GM21825 (cell line): ENCODE measurements at regions not wholly inside any gene's neighbourhood (a gene's known extent, or its start where the extent isn't known, plus 50 kb on each side); places are given as distances from the start of the nearest gene placed in this dataset.

Source experiments
- ATAC-seq: cut with Tn5 transposase; IDR thresholded peaks from one replicate; pipeline ENCODE4 v1.9.1; 2021; ENCODE audit warnings: mild to moderate bottlenecking, moderate library complexity; ENCODE audit not compliant: unreplicated experiment

DNA sequence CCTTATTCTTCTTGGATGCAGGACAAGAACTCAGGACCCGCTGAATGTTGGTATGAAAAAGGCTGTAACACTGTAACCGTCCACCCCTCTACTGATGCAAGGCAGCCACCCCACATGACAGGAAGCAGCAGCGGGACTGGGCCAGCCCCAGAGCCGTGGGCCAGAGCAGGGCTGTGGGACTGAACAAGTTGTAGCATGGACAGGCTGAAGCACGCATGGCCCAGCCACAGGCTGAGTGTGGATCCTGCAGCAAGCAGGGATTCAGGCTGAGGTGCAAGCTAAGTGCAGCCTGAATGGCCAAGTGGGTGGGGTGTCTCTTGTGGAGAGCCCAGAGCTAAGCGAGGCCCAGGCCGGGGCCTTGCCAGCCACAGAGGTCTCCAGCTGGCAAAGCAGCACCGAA, 632.2 kb downstream of the SPOCK3 start:
- no peak for ATAC-seq

DNA sequence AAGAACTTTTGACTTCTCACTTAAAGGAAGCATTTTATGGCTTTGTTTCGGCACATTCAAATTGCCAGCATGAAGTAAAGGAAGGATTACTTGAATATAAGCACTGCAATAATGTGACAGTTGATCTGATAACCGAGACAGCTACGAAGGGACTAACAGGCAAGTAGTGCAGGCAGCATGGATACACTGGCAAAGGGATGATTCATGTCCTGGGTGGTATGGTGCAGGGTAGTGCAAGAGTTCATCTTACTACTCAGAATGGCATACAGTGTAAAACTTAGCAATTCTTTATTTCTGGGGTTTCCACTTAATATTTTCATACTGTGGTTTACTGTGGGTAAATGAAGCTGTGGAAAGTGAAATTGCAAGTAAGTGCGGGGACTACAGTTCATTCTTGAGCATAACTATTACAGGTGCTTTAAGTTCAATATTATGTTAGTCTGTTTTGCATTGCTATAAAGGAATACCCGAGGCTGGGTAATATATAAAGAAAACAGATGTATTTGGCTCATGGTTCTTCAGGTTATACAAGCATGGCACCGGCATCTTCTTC, 611.8 kb downstream of the SPOCK3 start:
- ATAC-seq = no peak

DNA sequence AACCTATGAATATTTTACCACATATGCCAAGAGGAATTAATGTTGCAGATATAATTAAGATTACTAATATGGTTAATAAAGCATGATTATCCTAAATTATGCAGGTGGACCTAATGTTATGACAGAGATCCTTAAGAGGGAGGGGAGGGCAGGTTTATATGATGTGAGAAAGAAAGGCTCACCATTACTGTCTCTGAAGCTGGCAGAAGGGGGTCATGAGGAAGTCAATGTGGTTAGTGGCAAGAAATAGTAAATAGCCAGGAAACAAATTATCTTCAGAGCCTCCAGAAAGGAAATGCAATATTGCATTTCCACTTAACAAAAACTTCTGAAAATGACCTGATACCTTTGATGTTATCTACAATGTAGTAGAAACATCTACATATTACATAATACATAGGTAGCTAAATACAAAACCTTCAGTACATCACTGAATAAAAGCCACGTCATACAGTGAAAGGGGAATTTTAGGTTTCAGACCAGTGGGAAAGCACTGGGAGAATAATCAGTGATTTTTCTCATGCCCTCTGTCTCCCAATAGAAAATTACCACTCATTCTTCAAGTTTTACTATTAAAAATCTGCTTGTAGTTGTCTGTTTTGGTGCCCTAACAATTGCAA, 609.2 kb downstream of the SPOCK3 start:
- ATAC-seq = no peak

DNA sequence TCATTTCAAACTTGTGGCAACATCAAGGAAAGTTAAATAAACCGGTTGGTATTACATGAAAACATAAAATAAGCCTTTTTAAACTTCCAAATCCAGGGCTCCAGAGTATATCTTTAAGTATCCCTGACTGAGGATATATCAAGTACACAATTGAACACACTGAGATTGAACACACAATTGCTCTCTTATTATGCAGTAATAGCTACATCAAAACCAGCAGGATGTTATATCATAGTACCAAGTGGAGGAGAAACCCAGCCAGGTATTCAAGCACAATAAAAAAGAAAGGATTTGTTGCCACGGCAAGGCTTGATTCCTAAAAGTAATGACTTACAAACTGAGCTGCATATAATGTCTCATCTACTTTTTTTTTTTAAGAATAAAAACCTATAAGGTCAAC, 605.8 kb downstream of the SPOCK3 start:
- ATAC-seq = no peak

DNA sequence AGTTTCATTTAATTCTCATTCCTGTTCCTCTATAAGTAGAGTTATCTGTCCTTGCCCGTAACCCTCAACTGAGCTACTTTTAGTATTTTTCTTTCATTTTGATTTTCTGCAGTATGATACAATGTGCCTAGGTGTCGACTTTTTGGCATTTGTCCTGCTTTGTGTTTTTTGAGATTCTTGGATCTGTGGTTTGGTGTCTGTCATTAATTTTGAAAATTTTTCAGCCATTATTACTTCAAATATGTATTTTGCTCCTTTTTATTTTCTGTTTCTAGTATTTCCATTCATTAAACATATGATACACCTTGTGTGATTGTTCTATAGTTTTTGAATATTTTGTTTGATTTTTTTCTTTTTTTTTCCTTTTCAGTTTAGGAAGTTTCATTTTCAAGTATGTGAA, 598.9 kb downstream of the SPOCK3 start:
- ATAC-seq = no peak

DNA sequence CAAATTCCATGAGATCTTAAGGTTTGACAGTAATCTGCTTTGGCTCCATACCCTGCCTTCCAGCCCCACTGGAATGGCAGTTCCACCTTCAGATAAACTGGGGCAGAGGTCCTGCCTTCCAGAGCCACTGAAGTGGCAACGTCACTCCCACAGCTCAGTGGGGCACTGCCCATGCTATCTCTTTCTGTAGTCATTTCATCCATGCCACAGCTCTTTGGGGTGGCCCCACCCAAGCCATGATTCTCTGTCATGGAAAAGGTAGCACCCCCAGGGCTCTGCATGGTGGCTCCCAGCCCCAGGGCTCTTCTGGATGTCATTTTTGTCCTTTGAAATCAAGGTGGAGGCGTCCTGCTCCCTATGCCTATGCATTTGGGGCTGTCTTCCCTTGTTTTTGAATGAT, 596.5 kb downstream of the SPOCK3 start:
- ATAC-seq = no peak

DNA sequence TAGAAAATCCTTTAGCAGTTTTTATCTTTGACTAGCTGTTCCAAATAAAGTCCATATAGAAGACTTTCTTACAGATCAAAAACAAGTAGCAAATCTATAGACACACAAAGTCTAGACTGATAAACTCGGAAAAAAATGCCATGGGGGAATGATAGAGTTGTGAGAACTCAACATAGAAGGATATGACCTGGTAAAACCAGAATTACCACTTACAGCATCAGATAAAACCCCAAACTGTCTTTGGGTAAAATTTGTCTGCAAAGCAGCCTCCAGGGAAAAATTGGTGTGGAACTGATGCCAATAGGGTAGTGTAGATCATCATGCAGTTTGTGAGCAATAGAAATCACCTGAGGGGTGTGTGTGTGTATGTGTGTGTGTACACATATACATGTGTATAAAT, 579.1 kb downstream of the SPOCK3 start:
- ATAC-seq = no peak

DNA sequence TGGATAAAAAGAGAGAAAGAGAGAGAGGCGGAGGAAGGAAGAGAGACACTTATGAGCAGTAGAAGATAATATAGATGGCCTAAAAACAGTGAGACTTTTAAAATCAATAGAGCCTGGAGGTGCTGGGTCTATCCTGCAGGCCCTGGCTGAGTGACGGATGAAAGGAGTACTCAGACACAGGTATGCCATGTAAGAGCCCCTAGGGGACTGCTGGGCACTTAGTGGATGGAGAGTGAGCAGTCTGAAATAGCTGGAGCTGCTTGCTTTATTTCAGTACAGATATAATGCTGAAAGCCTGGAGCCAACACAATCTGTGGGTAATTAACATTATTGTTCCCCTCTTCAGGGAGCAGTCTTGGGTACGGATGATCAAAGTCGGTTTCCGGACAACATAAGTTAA, 578.6 kb downstream of the SPOCK3 start:
- ATAC-seq = no peak

DNA sequence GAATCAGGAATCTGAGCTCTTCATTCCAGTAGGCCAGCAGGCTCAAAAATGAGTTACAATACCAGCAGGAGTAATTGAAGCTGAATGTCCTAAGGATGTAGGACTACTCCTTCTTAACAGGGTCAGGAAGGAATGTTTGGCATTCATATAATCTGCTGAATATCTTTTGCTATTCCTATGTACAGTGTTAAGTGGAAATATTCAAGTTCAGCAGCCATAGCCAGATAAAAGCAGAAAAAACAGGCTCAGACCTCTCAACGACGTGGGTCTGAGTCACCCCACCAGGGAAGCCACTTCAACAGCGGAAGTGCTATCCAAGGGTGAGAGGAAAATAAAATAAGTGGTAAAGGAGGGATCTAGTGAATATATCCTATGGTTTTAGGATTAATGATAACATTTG, 577.0 kb downstream of the SPOCK3 start:
- no peak for ATAC-seq

DNA sequence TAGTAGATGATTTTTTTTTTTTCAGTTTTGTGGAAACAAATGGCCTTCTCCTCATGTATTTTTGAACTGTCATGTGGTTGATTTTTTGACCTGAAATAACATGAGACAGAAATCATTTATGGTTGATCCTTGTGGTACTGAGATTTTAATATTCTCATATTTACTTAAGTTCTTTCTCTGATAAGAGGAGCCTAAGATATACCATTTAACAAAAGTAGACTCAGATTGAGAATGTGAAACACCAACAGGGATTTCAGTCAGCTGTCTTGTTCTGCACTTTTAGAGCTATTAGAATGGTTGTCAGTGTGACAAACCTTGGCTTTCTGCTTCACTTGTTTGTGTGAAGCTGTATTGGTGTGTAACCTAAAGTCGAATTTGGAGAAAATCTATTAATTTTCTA, 575.7 kb downstream of the SPOCK3 start:
- ATAC-seq = peak; percentile 30

DNA sequence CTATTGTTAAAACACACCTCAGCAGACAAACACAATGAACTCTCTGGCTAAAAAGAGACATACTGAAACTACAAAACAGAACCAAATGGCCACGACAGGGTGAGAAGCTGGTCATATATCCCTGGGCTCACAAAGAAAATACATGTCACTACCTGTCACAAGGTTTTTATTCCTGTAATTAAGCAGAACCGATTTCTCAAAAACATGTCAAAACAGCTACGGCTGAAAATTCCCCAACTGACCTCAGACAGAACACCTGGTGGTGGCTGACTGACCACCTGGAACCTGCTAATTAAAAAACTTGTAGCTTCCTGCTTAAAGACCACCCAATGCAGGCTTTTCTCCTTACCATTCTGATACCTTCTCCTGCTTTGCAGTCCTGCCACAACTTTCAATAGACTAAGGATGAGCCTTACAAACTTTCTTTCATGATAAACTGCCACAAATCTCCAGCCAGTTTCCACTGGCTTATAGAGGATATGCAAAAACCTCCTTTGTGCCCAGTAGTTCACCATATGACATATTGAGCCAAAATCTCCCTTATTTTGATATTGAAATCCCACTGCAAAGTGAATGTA, 571.9 kb downstream of the SPOCK3 start:
- ATAC-seq = peak; percentile 92

DNA sequence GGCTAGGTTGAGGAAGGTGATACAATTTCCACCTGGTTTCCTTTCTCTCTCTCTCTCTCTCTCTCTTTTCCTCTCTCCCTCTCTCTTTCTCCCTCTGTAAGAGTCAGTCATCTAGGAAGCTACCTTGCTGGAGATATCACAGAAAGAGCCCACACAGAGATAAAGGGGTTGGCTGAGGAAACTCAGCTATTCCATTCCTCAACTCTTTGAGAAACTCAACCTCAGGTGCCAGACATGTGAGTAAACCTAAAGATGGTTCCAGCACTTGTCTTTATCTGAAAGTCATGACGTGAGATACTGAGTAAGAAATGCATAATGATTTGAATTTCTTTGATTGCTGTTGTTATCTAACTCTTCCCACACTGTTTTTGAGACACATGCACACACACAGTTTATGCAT, 564.0 kb downstream of the SPOCK3 start:
- ATAC-seq = no peak

DNA sequence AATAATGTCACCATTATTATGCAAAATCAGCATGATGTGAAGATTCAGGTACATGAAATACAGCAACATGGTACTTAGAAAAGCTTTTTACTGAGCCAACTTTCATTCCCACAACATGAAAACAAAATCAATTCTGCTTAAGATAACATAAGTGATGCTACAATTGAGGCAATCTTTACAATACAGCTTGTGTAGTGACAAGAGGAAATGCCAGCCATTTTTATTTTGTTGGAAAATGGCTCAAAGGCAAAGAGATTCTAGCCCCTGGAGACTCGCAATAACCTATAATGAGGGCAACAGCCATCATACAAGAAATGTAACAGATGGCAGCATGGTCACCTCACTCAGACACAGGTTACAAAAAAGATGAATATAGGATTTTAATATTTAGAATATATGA, 560.4 kb downstream of the SPOCK3 start:
- no peak for ATAC-seq

DNA sequence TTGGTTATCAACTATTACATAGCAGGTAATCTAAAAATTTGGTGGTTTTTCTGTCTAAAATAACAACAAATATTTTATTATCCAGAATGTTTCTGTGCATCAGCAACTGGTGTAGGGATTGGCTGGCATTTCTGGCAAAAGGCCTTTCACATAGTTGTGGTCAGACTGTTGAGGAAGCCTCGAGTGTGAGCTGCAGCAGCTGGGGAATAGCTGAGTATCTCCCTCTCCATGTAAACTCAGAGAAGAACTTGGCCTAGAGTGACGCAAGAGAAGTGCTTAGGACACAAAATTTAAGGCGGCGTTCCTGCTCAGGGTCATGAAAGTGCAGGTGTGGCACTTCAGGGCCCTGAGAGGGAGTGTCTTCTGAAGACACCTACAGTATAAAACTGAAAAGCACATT, 558.9 kb downstream of the SPOCK3 start:
- ATAC-seq = no peak

DNA sequence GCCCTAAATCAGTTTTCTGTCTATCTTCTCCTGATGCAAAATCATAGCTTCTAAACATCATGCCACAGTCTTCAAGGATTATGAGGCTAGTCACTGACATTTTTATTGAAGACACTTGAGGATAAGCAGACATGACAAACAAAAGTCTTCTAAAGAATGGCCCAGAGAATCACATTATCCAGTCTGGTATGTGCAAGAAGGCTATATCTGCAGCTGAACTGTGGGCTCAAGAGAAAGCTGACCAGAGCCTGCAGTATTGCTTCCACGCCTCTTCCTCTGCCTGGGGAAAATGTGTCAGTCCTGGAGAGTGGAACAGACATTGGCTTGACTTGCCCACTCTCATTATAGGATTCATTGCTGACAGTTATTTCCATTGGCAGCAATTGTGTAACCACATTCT, 553.5 kb downstream of the SPOCK3 start:
- ATAC-seq = no peak

DNA sequence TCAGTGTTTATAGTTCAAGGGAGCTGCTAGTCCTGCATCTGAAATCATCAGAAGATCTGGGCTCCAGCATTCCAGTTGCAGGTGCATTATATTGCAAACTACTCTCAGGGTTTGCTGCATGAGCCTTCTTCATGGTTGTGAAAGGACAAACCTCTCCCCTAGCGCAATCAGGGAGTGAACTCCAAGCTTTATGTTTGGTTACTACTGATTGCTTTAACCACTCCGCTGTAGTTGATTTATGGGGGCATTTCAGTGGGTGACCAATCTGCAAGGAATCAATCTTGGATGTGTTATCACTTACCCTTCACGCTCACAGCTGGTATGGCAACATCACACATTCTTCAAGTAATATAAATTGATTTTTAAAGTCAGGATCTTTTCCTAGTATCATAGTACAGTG, 552.1 kb downstream of the SPOCK3 start:
- no peak for ATAC-seq
